SK-N-SH treated with all-trans-retinoic acid at 6 μM for 48 hours (cell line): ENCODE measurements at regions not wholly inside any gene's neighbourhood (a gene's known extent, or its start where the extent isn't known, plus 50 kb on each side); places are given as distances from the start of the nearest gene placed in this dataset.

ENCODE experiments used
- RARB ChIP-seq: fragments of 250-450 bp; sonication (Bioruptor Pico); IDR thresholded peaks from 2 replicates; pipeline ENCODE4 v1.8.0; 2021; ENCODE audit warnings: mild to moderate bottlenecking, moderate library complexity
- TF ChIP-seq, protein P1 (sequence below): fragments of 250-450 bp; sonication (Bioruptor Pico); IDR thresholded peaks from 2 replicates; pipeline ENCODE4 v1.8.0; 2020; ENCODE audit warnings: mild to moderate bottlenecking, moderate library complexity, borderline replicate concordance

DNA sequence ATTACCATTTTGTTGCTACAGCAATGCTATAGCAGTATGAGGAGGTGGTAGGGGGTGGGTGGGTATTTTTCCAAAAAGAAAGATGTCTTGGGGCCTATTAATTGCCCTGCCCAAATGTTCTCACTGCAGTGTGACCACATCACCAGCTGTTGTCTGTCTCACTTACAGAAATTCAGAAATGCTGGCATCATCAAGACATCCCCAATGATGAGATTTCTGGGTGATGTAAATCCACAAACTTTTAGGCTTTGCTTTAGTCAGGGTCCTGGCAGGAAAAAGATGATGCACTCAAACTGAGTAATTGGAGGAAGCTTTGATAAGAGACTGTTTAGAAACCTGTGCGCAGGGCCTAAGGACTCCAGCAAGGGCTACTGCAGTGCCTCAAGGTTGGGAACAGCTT is 56.2 kb upstream of the OPN4 start:
- no peak for TF ChIP-seq RARB (CRISPR knock-in tag)
- TF ChIP-seq, protein P1, sequence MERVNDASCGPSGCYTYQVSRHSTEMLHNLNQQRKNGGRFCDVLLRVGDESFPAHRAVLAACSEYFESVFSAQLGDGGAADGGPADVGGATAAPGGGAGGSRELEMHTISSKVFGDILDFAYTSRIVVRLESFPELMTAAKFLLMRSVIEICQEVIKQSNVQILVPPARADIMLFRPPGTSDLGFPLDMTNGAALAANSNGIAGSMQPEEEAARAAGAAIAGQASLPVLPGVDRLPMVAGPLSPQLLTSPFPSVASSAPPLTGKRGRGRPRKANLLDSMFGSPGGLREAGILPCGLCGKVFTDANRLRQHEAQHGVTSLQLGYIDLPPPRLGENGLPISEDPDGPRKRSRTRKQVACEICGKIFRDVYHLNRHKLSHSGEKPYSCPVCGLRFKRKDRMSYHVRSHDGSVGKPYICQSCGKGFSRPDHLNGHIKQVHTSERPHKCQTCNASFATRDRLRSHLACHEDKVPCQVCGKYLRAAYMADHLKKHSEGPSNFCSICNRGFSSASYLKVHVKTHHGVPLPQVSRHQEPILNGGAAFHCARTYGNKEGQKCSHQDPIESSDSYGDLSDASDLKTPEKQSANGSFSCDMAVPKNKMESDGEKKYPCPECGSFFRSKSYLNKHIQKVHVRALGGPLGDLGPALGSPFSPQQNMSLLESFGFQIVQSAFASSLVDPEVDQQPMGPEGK (CRISPR knock-in tag): no peak
